DOHH2 (cell line): ENCODE measurements at regions not wholly inside any gene's neighbourhood (a gene's known extent, or its start where the extent isn't known, plus 50 kb on each side); places are given as distances from the start of the nearest gene placed in this dataset.

ENCODE experiments used
- H3F3A ChIP-seq: fragments of 200-600 bp; sonication (generic), shearing (Covaris generic); 2 replicates; pipeline ENCODE4 v1.6.0; 2016; ENCODE audit warnings: antibody characterized with exemption, mild to moderate bottlenecking; ENCODE audit not compliant: control insufficient read depth, insufficient read depth
- H3K27ac ChIP-seq: fragments of 200-600 bp; sonication (generic); 2 replicates; pipeline ENCODE4 v1.5.1; 2014; ENCODE audit warnings: low read depth, mild to moderate bottlenecking, low read length, moderate library complexity
- H3K27me3 ChIP-seq: fragments of 200-600 bp; sonication (generic); 2 replicates; pipeline ENCODE4 v1.6.1; 2014; ENCODE audit warnings: mild to moderate bottlenecking, low read length, mixed read lengths; ENCODE audit not compliant: control insufficient read depth
- H3K36me3 ChIP-seq: fragments of 200-600 bp; sonication (generic); 2 replicates; pipeline ENCODE4 v1.6.1; 2014; ENCODE audit warnings: mild to moderate bottlenecking, low read length, moderate library complexity, mixed read lengths; ENCODE audit not compliant: control insufficient read depth
- H3K4me1 ChIP-seq: fragments of 200-600 bp; sonication (generic); 2 replicates; pipeline ENCODE4 v1.6.1; 2014; ENCODE audit warnings: mild to moderate bottlenecking, low read length, mixed read lengths; ENCODE audit not compliant: control insufficient read depth
- H3K4me2 ChIP-seq: fragments of 200-600 bp; sonication (generic); 2 replicates; pipeline ENCODE4 v1.6.0; 2014; ENCODE audit warnings: mild to moderate bottlenecking, low read length, moderate library complexity
- H3K4me3 ChIP-seq: fragments of 200-600 bp; sonication (generic); 2 replicates; pipeline ENCODE4 v1.5.1; 2014; ENCODE audit warnings: mild to moderate bottlenecking, low read length, mixed read lengths
- H3K79me2 ChIP-seq: fragments of 200-600 bp; sonication (generic); 2 replicates; pipeline ENCODE4 v1.6.1; 2014; ENCODE audit warnings: mild to moderate bottlenecking, low read length, mixed read lengths; ENCODE audit not compliant: control insufficient read depth
- H3K9me2 ChIP-seq: fragments of 200-600 bp; sonication (generic); replicated peaks from 2 replicates; pipeline ENCODE4 v1.6.1; 2014; ENCODE audit warnings: mild to moderate bottlenecking, low read length, mixed read lengths; ENCODE audit not compliant: control insufficient read depth
- H3K9me3 ChIP-seq: fragments of 200-600 bp; sonication (generic); 2 replicates; pipeline ENCODE4 v1.6.1; 2014; ENCODE audit warnings: antibody characterized with exemption, low read length, mixed read lengths; ENCODE audit not compliant: control insufficient read depth, insufficient read depth
- H4K20me1 ChIP-seq: fragments of 200-600 bp; sonication (generic); 2 replicates; pipeline ENCODE4 v1.6.0; 2014; ENCODE audit warnings: low read depth, mild to moderate bottlenecking, antibody characterized with exemption, low read length, moderate library complexity; ENCODE audit not compliant: control insufficient read depth, insufficient read depth
- CTCF ChIP-seq: fragments of 200-600 bp; sonication (generic); IDR thresholded peaks from one replicate; pipeline ENCODE4 v1.5.1; 2014; ENCODE audit warnings: antibody characterized with exemption, mild to moderate bottlenecking, low read depth, low read length; ENCODE audit not compliant: poor library complexity, severe bottlenecking
- EZH2phosphoT487 ChIP-seq: fragments of 200-600 bp; sonication (generic); IDR thresholded peaks from 2 replicates; pipeline ENCODE4 v1.6.1; 2017; ENCODE audit warnings: borderline replicate concordance, mild to moderate bottlenecking, antibody characterized with exemption, low read length, moderate library complexity, mixed read lengths

- Histone ChIP-seq H3K79me2 (no peaks in the 10 kb centered on the region), H3F3A (no peaks in the 10 kb centered on the region), H3K36me3 (no peaks in the 10 kb centered on the region), H3K4me3 (no peak overlapping the region), H3K27me3 (no peaks in the 10 kb centered on the region), H3K9me3 (no peaks in the 10 kb centered on the region), H3K4me1 (0 out of 2 replicates have a peak, but pooled peaks cover 4% of the 10 kb centered on the region), H3K4me2 (no peak overlapping the region), H3K27ac (no peak overlapping the region), H3K9me2 (no peaks in the 10 kb centered on the region), H4K20me1 (no peaks in the 10 kb centered on the region)
- TF ChIP-seq CTCF (no peak), EZH2phosphoT487 (no peak)
These were observed 472.3 kb upstream of the CBLB start for GRCh38 chr3:106341087-106341486.

GRCh38 chr3:106341586-106342162, 472.9 kb upstream of the CBLB start:
- Histone ChIP-seq H3K4me3 (no peak overlapping the region), H3K4me2 (no peak overlapping the region), H4K20me1 (no peaks in the 10 kb centered on the region), H3K36me3 (no peaks in the 10 kb centered on the region), H3K9me2 (no peaks in the 10 kb centered on the region), H3K27ac (no peak overlapping the region), H3K9me3 (no peaks in the 10 kb centered on the region), H3K27me3 (no peaks in the 10 kb centered on the region), H3K4me1 (0 out of 2 replicates have a peak, but pooled peaks cover 4% of the 10 kb centered on the region), H3F3A (no peaks in the 10 kb centered on the region), H3K79me2 (no peaks in the 10 kb centered on the region)
- no peak for TF ChIP-seq EZH2phosphoT487
- no peak for TF ChIP-seq CTCF

- no peaks in the 10 kb centered on the region for H3K9me3 ChIP-seq
- H3K4me1 ChIP-seq, result 0 out of 2 replicates have a peak, but pooled peaks cover 4% of the 10 kb centered on the region
- no peaks in the 10 kb centered on the region for H3K9me2 ChIP-seq
- no peaks in the 10 kb centered on the region for H3K27me3 ChIP-seq
- no peaks in the 10 kb centered on the region for H3K79me2 ChIP-seq
- H3K4me2 ChIP-seq, result no peak overlapping the region
- TF ChIP-seq CTCF (no peak), EZH2phosphoT487 (no peak)
- H3K4me3 ChIP-seq, result no peak overlapping the region
- H4K20me1 ChIP-seq, result no peaks in the 10 kb centered on the region
- H3F3A ChIP-seq, result no peaks in the 10 kb centered on the region
- no peak overlapping the region for H3K27ac ChIP-seq
- no peaks in the 10 kb centered on the region for H3K36me3 ChIP-seq
These were observed 473.6 kb upstream of the CBLB start for GRCh38 chr3:106342386-106342785.
